DOHH2 (cell line): ENCODE measurements at regions not wholly inside any gene's neighbourhood (a gene's known extent, or its start where the extent isn't known, plus 50 kb on each side); places are given as distances from the start of the nearest gene placed in this dataset.

Source experiments
- CTCF ChIP-seq: fragments of 200-600 bp; sonication (generic); IDR thresholded peaks from one replicate; pipeline ENCODE4 v1.5.1; 2014; ENCODE audit warnings: antibody characterized with exemption, mild to moderate bottlenecking, low read depth, low read length; ENCODE audit not compliant: poor library complexity, severe bottlenecking
- EZH2phosphoT487 ChIP-seq: fragments of 200-600 bp; sonication (generic); IDR thresholded peaks from 2 replicates; pipeline ENCODE4 v1.6.1; 2017; ENCODE audit warnings: borderline replicate concordance, mild to moderate bottlenecking, antibody characterized with exemption, low read length, moderate library complexity, mixed read lengths

GRCh38 chr5:74127381-74128320 lies 501.7 kb downstream of the ARHGEF28 start:
- TF ChIP-seq CTCF: no peak
- TF ChIP-seq EZH2phosphoT487: no peak
